GM12878 (cell line): ENCODE measurements at regions not wholly inside any gene's neighbourhood (a gene's known extent, or its start where the extent isn't known, plus 50 kb on each side); places are given as distances from the start of the nearest gene placed in this dataset.

Experiments
- ATAC-seq: fragments of 200-7000 bp; cut with Tn5 transposase; 3 replicates; pipeline ENCODE4 v1.9.1; 2020; ENCODE audit warnings: mild to moderate bottlenecking, moderate library complexity
- BruUV-seq: library from RNA; stranded (reverse); fragments of 400-500 nt; replicated peaks from 2 replicates; lab custom pipeline; 2021; lab: Mats Ljungman, UMichigan
- CTCF ChIA-PET: fragments of 300-600 bp; sonication (Branson Sonifier 250); formaldehyde crosslinking; extraction: SDS; loops from one replicate; lab custom pipeline; 2021; ENCODE audit warnings: inconsistent platforms; lab: Yijun Ruan, JAX
- POLR2A ChIA-PET: fragments of 350-600 bp; formaldehyde crosslinking; extraction: SDS; loops from one replicate; lab custom pipeline; 2021; ENCODE audit warnings: inconsistent platforms; lab: Charles Lee
- RAD21 ChIA-PET: fragments of 300-600 bp; sonication (Branson Sonifier 250); formaldehyde crosslinking; loops from one replicate; lab custom pipeline; 2023; ENCODE audit warnings: antibody characterized with exemption; ENCODE audit not compliant: unreplicated experiment; lab: Charles Lee
- SMC1A ChIA-PET: fragments of 300-600 bp; sonication (Branson Sonifier 250); formaldehyde crosslinking; loops from one replicate; lab custom pipeline; 2023; ENCODE audit not compliant: unreplicated experiment, uncharacterized antibody; lab: Charles Lee
- DNase-seq: peaks from one replicate; pipeline ENCODE4 v3.0.0-alpha.2; 2011; ENCODE audit warnings: low read depth, low spot score
- FAIRE-seq: peaks from 3 replicates; lab custom pipeline; 2011; peaks lifted over from hg19 to GRCh38; lab: Jason Lieb, UNC
- H2AFZ ChIP-seq: 2 replicates; pipeline ENCODE4 v1.6.0; 2011; ENCODE audit warnings: low read depth, low read length, control low read depth; ENCODE audit not compliant: control insufficient read depth
- H3K27ac ChIP-seq: 2 replicates; pipeline ENCODE4 v1.5.1; 2011; ENCODE audit warnings: control low read depth; ENCODE audit not compliant: control insufficient read depth, insufficient read depth
- H3K27me3 ChIP-seq, 2 experiments: replicated peaks in 1 of 2; 2 replicates each; pipeline versions ENCODE4 v1.6.0 to v1.6.1; 2011; ENCODE audit warnings: low read length in 1 of 2; ENCODE audit not compliant: control insufficient read depth in 2 of 2, insufficient read depth in 2 of 2
- H3K36me3 ChIP-seq, 2 experiments: 2 replicates each; pipeline ENCODE4 v1.5.1; 2011; ENCODE audit warnings: low read length in 1 of 2; ENCODE audit not compliant: control insufficient read depth in 2 of 2, insufficient read depth in 2 of 2
- H3K4me1 ChIP-seq: 2 replicates; pipeline ENCODE4 v1.6.1; 2011; ENCODE audit warnings: mild to moderate bottlenecking, low read length, moderate library complexity, mixed read lengths; ENCODE audit not compliant: control insufficient read depth, insufficient read depth
- H3K4me2 ChIP-seq: 2 replicates; pipeline ENCODE4 v1.6.0; 2011; ENCODE audit warnings: control low read depth; ENCODE audit not compliant: control insufficient read depth, insufficient read depth
- H3K4me3 ChIP-seq: fragments of 200-600 bp; sonication (generic); 2 replicates; pipeline ENCODE4 v1.5.1; 2016
- H3K79me2 ChIP-seq: 2 replicates; pipeline ENCODE4 v1.6.0; 2011; ENCODE audit warnings: low read length; ENCODE audit not compliant: control insufficient read depth, insufficient read depth
- H3K9ac ChIP-seq: 2 replicates; pipeline ENCODE4 v1.8.0; 2011; ENCODE audit warnings: low read length, control low read depth, mixed read lengths; ENCODE audit not compliant: control insufficient read depth, insufficient read depth
- H3K9me3 ChIP-seq: replicated peaks from 3 replicates; pipeline ENCODE4 v1.5.1; 2011; ENCODE audit warnings: mild to moderate bottlenecking, low read length; ENCODE audit not compliant: control insufficient read depth, insufficient read depth
- H4K20me1 ChIP-seq: 2 replicates; pipeline ENCODE4 v1.6.0; 2011; ENCODE audit not compliant: control insufficient read depth, insufficient read depth
- ASH2L ChIP-seq: fragments of 300-600, 200-600 bp; sonication (generic); IDR thresholded peaks from 2 replicates; pipeline ENCODE4 v1.6.1; 2017; ENCODE audit warnings: low read depth, mild to moderate bottlenecking, borderline replicate concordance
- CBX3 ChIP-seq: fragments of 200-600 bp; sonication (generic); IDR thresholded peaks from 2 replicates; pipeline ENCODE4 v1.6.1; 2016; ENCODE audit warnings: low read depth, borderline replicate concordance
- CBX5 ChIP-seq: sonication (generic); IDR thresholded peaks from 2 replicates; pipeline ENCODE4 v1.6.1; 2016; ENCODE audit warnings: low read depth, moderate library complexity, mild to moderate bottlenecking, inconsistent platforms
- HDAC6 ChIP-seq: fragments of 200-600 bp; sonication (generic); IDR thresholded peaks from one replicate; pipeline ENCODE4 v1.8.0; 2017; ENCODE audit warnings: antibody characterized with exemption; ENCODE audit not compliant: unreplicated experiment
- IKZF1 ChIP-seq: fragments of 450-650 bp; conservative IDR thresholded peaks from 2 replicates; pipeline ENCODE4 v1.6.1; 2017; ENCODE audit warnings: antibody characterized with exemption, mild to moderate bottlenecking
- NFXL1 ChIP-seq: fragments of 450-650 bp; IDR thresholded peaks from 2 replicates; pipeline ENCODE4 v1.6.1; 2017; ENCODE audit warnings: antibody characterized with exemption, mild to moderate bottlenecking, borderline replicate concordance
- NFYB ChIP-seq: IDR thresholded peaks from 2 replicates; pipeline ENCODE4 v1.6.1; 2011; ENCODE audit warnings: low read depth, mild to moderate bottlenecking, low read length, improper control_type of control experiment, moderate library complexity; ENCODE audit not compliant: insufficient read depth
- RAD21 ChIP-seq: IDR thresholded peaks from 2 replicates; pipeline ENCODE4 v1.6.1; 2011; ENCODE audit warnings: mild to moderate bottlenecking, low read depth, low read length, moderate library complexity; ENCODE audit not compliant: insufficient read depth
- RB1 ChIP-seq: fragments of 450-650 bp; formaldehyde crosslinking; IDR thresholded peaks from 2 replicates; pipeline ENCODE4 v1.6.1; 2017; ENCODE audit warnings: mild to moderate bottlenecking, borderline replicate concordance
- SIN3A ChIP-seq: IDR thresholded peaks from 2 replicates; pipeline ENCODE4 v1.6.1; 2012; ENCODE audit warnings: low read depth, low read length, improper control_type of control experiment
- SIX5 ChIP-seq: IDR thresholded peaks from 2 replicates; pipeline ENCODE4 v1.6.1; 2011; ENCODE audit warnings: mild to moderate bottlenecking, low read depth, low read length, moderate library complexity; ENCODE audit not compliant: severe bottlenecking
- SP1 ChIP-seq: IDR thresholded peaks from one replicate; pipeline ENCODE4 v1.6.1; 2011; ENCODE audit warnings: low read depth, low read length
- SUPT20H ChIP-seq: IDR thresholded peaks from 2 replicates; pipeline ENCODE4 v1.6.1; 2011; ENCODE audit warnings: low read depth, mild to moderate bottlenecking, low read length, moderate library complexity, borderline replicate concordance; ENCODE audit not compliant: control insufficient read depth
- YY1 ChIP-seq: IDR thresholded peaks from 2 replicates; pipeline ENCODE4 v1.6.1; 2011; ENCODE audit warnings: low read depth, mild to moderate bottlenecking, low read length
- ZNF217 ChIP-seq: fragments of 450-650 bp; IDR thresholded peaks from 2 replicates; pipeline ENCODE4 v1.6.1; 2017; ENCODE audit warnings: antibody characterized with exemption, mild to moderate bottlenecking
- WGBS: methylation state at CpG from one replicate; pipeline ENCODE4 v1.1.6; 2016; ENCODE audit warnings: low lambda C conversion rate; ENCODE audit not compliant: insufficient replicate concordance, insufficient coverage; ENCODE audit errors: missing lambda C conversion rate; 5-methylcytosine and 5-hydroxymethylcytosine counted together
- in situ Hi-C: fragments of 300-500 bp; cut with MboI; formaldehyde crosslinking; loops from 9 replicates; pipeline ENCODE4 v1.14.3; 2018; ENCODE audit warnings: mixed read lengths
- intact Hi-C: fragments of 100-400 bp; cut with micrococcal nuclease; formaldehyde crosslinking; loops from one replicate; pipeline ENCODE4 v1.14.2; 2022; ENCODE audit not compliant: unreplicated experiment

DNA sequence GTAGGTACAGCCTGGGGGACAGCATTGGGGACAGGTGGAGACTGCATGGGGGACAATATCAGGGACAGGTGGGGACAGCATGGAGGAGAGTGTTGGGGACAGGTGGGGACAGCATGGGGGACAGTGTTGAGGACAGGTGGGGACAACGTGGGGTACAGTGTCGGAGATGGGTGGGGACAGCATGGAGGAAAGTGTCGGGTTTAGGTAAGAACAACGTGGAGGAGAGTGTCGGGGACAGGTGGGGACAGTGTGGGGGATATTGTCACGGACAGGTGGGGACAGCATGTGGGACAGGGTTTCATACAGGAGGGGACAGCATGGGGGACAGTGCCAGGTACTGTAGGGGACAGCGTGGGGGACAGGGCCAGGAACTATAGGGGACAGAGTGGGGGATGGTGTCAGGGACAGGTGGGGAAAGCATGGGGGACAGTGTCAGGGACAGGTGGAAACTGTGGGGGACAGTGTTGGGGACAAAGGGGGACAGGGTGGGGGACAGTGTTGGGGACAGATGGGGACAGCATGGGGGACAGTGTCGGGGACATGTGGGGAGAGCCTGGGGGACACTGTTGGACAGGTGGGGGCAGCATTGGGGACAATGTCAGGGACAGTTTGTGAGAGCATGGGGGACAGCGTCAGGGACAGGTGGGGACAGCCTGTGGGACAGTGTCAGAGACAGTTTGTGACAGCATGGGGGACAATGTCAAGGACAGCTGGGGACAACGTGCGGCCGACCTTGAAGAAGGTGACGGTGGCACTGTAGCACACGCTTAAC is 213.1 kb downstream of the TMEM121 start:
- TF ChIP-seq HDAC6 (no peak), CBX5 (no peak), RB1 (no peak), ZNF217 (no peak), CBX3 (no peak), ASH2L (no peak), NFYB (no peak), SIN3A (no peak), SUPT20H (no peak), RAD21 (no peak), SIX5 (no peak), SP1 (no peak), NFXL1 (no peak), YY1 (no peak), IKZF1 (no peak)
- no peak for DNase-seq
- ChIA-PET POLR2A (no interaction called here), RAD21 (no interaction called here), CTCF (no interaction called here), SMC1A (no interaction called here)
- BruUV-seq, result no TSS peak
- 49% methylated on average over 7 of the region's 14 CpGs for WGBS
- no peak overlapping the region for H3K9ac ChIP-seq
- H4K20me1 ChIP-seq, result no peaks in the 10 kb centered on the region
- H2AFZ ChIP-seq, result no peak overlapping the region
- H3K27me3 ChIP-seq, result no peaks in the 10 kb centered on the region
- no peaks in the 10 kb centered on the region for H3K4me1 ChIP-seq
- no peak overlapping the region for H3K4me2 ChIP-seq
- no peak for ATAC-seq
- H3K4me3 ChIP-seq, result no peak overlapping the region
- in situ Hi-C loops (no loop called here), intact Hi-C loops (loop anchor here (5.0 kb wide), 1 partner anchor 112 kb away; no protein-coding TSS in a partner anchor)
- H3K9me3 ChIP-seq, result no peaks in the 10 kb centered on the region
- no peak for FAIRE-seq
- H3K27ac ChIP-seq, result no peak overlapping the region
- H3K79me2 ChIP-seq, result no peaks in the 10 kb centered on the region
- H3K36me3 ChIP-seq, result no peaks in the 10 kb centered on the region
